ENCODE measurements at regions not wholly inside any gene's neighbourhood (a gene's known extent, or its start where the extent isn't known, plus 50 kb on each side); places are given as distances from the start of the nearest gene placed in this dataset.

- no peak overlapping the region for H3K27ac ChIP-seq
- 44 to 69% (median 61%) methylated on average over 6 of the region's 6 CpGs for WGBS, 3 donors
- no peak for TF ChIP-seq CTCF (IDR thresholded peaks at IDR 0.05)
- TF ChIP-seq POLR2A (IDR thresholded peaks at IDR 0.05): no peak
- no peak for TF ChIP-seq EP300 (IDR thresholded peaks at IDR 0.05)
- H3K4me3 ChIP-seq: no peak overlapping the region
- no peaks in the 10 kb centered on the region for H3K9me3 ChIP-seq
- intact Hi-C loops (cut with DNase I): no loop called here
- H3K36me3 ChIP-seq: no peaks in the 10 kb centered on the region
- DNase-seq: no peak
- H3K4me1 ChIP-seq (ENCODE audit: insufficient read depth): no peaks in the 10 kb centered on the region
- H3K27me3 ChIP-seq: no peaks in the 10 kb centered on the region
Observed at GRCh38 chr11:111019451-111019850, 226.1 kb upstream of the POU2AF2 start.

GRCh38 chr11:111018566-111018965, 227.0 kb upstream of the POU2AF2 start:
- Histone ChIP-seq H3K27ac (no peak overlapping the region), H3K4me3 (no peak overlapping the region), H3K9me3 (no peaks in the 10 kb centered on the region), H3K36me3 (no peaks in the 10 kb centered on the region), H3K4me1 (ENCODE audit: insufficient read depth) (no peaks in the 10 kb centered on the region), H3K27me3 (no peaks in the 10 kb centered on the region)
- intact Hi-C loops (cut with DNase I): no loop called here
- WGBS, 3 donors: 65 to 79% (median 76%) methylated on average over 3 of the region's 3 CpGs
- DNase-seq: no peak
- TF ChIP-seq POLR2A (IDR thresholded peaks at IDR 0.05): no peak
- no peak for TF ChIP-seq EP300 (IDR thresholded peaks at IDR 0.05)
- TF ChIP-seq CTCF (IDR thresholded peaks at IDR 0.05): no peak

GRCh38 chr11:111012491-111012890, 233.0 kb upstream of the POU2AF2 start:
- H3K4me1 ChIP-seq (ENCODE audit: insufficient read depth): no peaks in the 10 kb centered on the region
- no peaks in the 10 kb centered on the region for H3K36me3 ChIP-seq
- peaks cover 4% of the 10 kb centered on the region for H3K27me3 ChIP-seq
- no peak overlapping the region for H3K4me3 ChIP-seq
- WGBS, 3 donors: 81 to 90% (median 84%) methylated on average over 3 of the region's 3 CpGs
- no peaks in the 10 kb centered on the region for H3K9me3 ChIP-seq
- no peak for DNase-seq
- no peak overlapping the region for H3K27ac ChIP-seq
- intact Hi-C loops (cut with DNase I): loop anchor here in 1 of 4 donors (1.0 kb wide), 1 partner anchor 12 kb away; no protein-coding TSS in a partner anchor
- TF ChIP-seq POLR2A (IDR thresholded peaks at IDR 0.05): no peak
- TF ChIP-seq CTCF (IDR thresholded peaks at IDR 0.05): no peak
- no peak for TF ChIP-seq EP300 (IDR thresholded peaks at IDR 0.05)

- Histone ChIP-seq H3K27me3 (peaks cover 4% of the 10 kb centered on the region), H3K4me3 (no peak overlapping the region), H3K4me1 (ENCODE audit: insufficient read depth) (no peaks in the 10 kb centered on the region), H3K27ac (no peak overlapping the region), H3K36me3 (no peaks in the 10 kb centered on the region), H3K9me3 (no peaks in the 10 kb centered on the region)
- intact Hi-C loops (cut with DNase I): no loop called here
- TF ChIP-seq POLR2A (IDR thresholded peaks at IDR 0.05) (no peak), CTCF (IDR thresholded peaks at IDR 0.05) (no peak), EP300 (IDR thresholded peaks at IDR 0.05) (no peak)
- DNase-seq: no peak
Observed at GRCh38 chr11:111011275-111011594, 234.3 kb upstream of the POU2AF2 start.
